Effector CD4-positive, alpha-beta T cell (primary cell): ENCODE measurements at regions not wholly inside any gene's neighbourhood (a gene's known extent, or its start where the extent isn't known, plus 50 kb on each side); places are given as distances from the start of the nearest gene placed in this dataset.
A peak's percentile ranks its signal among the peaks of the same experiment; 100 is the strongest.

ENCODE experiments used
- DNase-seq: peaks from one replicate; pipeline ENCODE4 v3.0.0-alpha.2; 2020

DNA sequence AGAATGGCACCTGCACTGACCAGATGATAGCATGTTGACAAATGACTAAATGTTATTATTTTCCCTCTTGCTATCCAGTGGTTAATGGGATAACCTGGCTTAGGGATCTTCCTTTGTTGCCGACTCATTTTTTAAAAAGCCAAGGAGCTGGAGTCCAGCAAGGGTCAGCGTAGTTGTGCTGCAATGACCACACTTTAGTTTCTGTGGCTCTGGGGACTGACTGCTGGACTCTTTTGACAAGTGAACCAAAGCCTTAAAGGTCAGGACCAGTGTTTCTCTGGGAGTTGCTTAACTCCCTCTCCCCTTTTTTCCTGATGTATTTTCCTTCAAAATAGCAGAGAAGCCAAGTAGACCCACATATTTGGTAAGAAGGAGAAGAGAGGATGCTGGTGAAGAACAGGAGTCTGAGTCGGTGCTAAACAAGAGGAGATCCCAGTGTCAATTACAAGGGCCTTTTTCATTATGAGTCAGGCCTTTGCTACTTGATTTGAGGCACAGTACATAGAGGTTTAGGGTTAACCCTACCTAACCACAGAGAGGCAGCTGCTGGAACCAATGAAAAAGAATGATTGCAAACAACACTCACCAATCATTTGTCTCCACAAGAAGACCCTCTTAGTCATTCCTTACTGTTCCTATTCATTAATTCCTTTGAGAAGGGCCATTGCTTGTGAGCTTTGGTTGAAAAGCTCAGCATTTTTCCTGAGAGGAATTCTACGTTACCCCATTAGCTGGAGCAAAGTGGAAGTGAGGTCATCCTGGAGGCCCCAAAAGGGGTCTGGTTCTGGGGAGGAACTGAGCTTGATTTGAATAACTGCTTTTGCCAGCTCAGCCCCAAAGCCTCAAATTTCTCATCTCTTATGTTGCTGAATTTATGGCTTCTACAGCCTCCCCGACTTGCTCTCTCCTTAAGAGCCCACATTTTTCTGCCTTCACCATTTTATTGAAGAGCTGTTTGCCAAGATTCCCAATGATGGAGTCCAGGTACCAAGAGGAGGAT is 137.6 kb upstream of the HNMT start:
- DNase-seq = no peak

DNA sequence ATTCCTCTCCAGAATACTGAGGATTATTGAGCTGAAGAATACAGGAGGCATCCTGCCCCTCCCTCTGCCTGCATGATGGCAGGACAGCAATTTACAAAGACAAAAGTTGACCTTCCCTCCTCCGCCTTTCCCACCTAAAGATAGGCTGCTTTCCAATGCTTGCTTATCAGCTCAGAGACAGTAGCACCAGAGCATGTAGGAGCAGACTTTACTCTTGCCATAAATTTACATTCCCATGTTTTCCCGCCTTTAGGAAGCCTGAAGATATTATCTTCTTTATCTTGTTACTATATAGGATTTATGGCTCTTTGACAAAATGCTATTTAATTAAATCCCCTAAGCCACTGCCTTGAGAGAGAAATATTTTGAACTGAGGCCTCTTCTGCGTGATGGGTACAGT is 135.6 kb upstream of the HNMT start:
- DNase-seq = no peak

DNA sequence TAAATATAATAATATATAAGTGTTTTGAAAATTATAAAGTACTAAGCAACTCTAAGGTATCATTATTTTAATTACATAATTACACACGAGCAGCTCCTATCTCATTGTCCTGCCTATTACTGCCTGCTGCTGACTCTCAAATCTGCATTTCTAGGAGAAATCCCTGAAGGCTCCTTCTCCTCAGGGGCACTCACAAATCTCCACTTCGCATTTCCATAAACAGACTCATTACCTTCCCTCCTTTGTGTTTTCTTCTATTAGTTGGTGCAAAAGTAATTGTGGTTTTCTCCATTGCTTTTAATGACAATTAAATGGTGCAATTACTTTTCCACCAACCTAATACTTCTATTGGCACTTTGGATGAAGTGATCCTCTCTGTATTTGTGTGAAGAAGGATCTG is 135.0 kb upstream of the HNMT start:
- no peak for DNase-seq

DNA sequence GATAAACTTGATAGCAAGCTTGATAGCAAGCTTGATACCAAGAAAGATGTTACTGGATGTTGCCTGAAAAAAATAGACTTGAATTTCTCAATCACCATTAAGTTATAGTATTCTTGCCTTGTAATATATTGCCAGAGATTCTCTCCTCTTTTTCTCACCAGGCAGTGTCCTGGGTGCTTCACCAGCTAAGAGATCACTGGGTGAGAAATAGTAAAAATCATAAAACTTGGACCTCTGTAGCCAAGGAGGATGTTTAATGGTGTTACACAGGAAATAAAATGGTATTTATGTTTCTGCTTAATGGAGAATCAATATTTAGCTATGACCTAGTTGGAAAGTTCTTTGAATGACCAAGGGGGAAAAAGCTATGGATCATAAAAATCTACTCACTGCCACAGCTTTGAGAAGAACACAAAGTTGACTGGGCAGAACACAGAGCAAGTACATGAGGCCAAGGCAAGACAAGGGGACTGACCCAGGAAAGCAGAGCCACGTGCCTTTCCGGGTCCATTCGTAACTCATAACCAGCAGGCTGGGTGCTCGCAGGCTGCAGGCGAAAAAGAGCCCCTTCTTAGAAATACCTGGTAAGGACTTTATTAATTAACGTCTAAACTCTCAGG is 129.4 kb upstream of the HNMT start:
- no peak for DNase-seq

DNA sequence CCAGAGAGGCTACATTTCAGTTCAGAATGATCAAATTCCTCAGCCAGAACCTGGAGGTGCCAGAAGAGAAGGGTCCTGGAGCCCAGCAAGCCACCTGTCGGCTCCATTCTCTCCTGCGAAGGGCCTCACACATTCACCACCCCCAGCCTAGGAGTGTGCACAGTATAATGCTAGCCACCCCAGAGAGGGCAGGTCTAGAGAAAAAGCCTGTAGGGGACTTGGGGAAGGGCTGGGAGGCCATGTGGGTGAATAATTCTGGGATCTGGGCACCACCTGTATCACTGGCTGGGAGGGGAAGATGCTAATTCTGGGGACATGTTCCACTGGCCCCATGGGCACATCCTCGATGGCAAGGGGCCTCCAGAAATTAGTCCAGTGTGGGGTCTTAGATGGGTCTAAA is 127.6 kb upstream of the HNMT start:
- DNase-seq = no peak

DNA sequence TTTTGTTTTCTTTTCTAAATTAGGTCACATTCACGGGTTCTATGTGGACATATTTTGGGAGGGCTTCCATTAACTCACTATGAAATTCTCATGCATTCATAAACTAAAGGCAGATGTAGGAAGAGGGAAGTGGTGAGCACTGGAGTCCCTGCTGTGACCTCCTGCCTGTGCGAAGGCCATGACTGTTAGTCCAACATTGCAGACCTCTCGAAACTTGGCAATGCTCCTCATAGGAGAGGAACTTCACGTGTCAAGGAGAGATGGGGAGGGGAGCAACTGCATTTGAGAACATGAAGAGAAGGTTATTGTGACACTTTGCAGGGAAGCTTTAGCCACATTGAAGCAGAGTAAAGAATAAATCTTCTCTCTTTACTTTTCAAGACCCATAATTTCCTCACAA is 126.4 kb upstream of the HNMT start:
- no peak for DNase-seq

DNA sequence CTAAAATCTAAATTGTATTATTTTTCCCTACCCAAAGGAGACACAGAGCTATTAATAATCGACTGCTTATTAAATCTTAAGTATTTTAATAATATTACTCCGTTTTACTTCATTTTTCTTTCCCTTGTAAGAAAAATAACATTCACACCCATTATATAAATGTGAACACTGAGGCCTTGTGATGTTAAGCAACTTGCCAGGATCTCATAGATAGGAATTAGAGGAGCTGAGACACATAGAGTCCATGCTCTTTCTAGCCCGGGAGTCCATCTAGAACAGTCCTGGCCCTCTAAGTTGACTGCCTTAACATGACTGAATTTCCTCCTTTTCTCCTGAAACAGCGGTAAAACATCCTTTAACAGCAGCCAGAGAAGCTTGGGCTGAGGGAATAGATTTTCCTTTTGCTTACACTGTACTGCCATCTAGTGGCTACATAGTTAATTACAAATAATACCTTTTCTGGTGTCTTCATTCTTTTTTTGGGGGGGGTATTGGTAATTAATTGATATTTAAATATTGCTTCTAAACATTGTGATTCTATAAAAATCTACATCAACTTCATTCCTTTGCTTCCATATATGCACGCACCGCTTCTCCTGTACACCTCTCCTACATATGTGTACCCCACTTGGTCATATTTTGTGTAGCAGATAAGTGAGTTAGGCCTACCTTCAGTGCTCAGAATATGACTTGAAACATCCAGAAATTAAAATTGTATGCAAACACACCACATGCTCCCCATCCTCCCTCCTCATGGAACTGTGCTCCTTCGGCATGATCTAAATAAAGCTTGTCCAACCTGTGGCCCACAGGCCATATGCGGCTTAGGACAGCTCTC is 125.8 kb upstream of the HNMT start:
- no peak for DNase-seq

DNA sequence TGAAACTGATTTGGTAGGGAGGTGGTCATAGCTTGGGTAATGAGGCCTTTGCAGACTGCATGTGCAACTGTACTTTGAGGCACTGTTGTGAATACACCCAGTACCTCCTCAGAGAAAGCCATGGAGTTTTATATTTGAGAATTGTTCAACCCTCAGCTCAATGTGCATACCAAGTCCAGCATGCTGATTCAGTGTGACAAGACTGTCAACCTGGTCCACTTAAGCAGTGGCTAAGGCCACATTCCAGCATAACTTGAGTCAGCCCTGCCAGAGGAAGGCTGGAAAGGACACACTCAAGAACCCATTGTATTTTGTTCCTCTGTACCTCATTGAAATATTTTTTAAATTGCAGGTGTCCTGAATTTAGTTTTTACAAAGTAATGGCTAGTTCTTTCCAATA is 121.8 kb upstream of the HNMT start:
- no peak for DNase-seq

DNA sequence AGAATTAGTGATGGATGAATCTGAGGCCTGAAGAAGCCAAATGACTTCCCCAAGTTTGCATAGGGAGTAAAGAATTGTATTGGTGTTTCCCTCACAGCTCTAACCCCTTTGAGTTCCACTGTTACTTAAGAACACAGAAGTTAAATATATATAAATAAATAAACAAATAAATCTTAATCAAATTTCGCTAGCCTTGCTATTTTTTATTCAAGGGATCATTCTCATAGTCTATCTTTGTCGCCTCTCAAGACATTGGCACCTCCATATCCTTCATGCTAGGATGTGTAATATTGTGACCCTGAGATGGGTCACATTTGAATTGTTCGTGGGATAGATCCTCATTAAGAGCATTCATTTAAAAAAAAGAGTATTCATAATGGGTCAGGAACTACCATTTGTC is 121.3 kb upstream of the HNMT start:
- no peak for DNase-seq

DNA sequence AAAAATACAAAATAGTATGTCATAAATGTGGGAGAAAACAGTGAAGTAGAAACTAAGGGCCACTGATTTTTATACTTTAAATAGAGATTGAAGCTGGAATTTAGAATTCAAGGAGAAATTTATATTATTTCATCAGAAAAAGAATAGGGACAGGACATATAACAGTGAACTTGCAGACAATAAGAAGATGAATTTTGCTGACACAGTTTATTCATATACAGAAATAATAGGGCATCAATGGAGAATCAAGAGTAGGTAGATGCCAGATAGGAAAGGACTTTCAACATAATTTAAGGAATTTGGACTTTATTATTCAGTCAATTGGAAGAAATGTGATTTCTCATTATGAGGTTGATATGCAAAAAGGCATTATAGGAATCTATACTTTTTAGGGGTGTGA is 118.9 kb upstream of the HNMT start:
- DNase-seq = no peak

DNA sequence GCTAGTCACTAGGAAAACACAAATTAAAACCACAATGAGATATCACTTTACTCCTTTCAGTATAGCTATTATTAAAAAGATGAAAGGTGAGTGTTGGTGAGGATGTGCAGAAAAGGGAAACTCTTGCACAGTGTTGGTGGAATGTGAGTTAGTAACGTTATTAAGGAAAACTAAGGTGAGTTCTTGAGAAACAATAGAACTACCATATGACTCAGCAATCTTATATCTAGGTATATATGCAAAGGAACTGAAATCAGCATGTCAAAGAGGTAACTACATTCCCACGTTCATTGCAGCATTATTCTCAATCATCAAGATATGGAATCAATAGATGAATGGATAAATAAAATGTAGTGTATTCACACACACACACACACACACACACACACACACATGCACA is 117.3 kb upstream of the HNMT start:
- no peak for DNase-seq

DNA sequence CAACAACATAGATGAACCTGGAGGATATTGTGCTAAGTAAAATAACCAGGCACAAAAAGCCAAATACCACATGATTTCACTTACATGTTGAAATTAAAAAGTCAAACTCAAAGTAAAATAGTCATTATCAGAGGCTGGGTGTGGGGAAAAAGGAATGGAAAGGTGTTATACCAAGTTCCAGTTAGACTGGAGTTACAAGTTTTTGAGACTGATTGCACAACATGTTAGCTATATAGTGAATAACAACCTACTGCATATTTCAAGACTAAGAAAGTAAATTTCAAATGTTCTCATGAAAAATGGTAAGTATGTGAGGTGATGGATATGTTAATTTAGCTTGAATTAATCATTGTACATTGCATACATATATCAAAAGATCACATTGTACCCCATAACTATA is 116.8 kb upstream of the HNMT start:
- DNase-seq = no peak

DNA sequence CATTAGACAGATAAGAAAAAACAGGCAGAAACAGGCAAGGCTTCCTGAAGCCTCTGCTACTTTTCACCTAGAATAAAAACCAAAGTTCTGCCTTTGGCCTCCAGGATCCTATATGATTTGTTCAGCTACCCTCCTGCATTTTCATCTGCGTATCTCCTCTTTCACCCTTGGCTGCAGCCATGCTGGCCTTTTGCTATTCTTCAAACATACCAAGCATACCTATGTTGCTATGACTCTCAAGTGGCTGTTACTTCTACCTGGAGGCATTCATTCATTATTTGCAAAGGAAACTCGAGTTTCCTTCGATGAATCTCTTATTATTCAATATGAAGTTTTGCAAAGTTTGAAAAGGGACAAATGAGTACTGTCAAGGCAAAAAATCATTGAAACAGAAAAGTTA is 106.4 kb upstream of the HNMT start:
- no peak for DNase-seq

DNA sequence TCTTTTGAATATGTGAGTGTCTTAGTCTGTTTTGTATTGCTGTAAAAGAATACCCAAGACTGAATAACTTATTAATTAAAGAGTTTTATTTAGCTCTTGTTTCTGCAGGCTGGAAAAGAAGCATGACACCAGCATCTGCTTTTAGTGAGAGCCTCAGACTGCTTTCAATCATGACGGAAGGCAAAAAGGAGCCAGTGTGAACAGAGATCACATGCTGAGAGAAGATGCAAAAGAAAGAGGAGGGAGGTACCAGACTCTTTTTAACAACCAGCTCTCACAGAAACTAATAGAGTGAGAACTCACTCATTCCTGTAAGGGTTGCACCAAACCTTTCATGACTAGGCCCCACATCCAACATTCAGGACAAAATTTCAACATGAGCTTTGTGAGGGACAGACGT is 101.6 kb upstream of the HNMT start:
- no peak for DNase-seq

DNA sequence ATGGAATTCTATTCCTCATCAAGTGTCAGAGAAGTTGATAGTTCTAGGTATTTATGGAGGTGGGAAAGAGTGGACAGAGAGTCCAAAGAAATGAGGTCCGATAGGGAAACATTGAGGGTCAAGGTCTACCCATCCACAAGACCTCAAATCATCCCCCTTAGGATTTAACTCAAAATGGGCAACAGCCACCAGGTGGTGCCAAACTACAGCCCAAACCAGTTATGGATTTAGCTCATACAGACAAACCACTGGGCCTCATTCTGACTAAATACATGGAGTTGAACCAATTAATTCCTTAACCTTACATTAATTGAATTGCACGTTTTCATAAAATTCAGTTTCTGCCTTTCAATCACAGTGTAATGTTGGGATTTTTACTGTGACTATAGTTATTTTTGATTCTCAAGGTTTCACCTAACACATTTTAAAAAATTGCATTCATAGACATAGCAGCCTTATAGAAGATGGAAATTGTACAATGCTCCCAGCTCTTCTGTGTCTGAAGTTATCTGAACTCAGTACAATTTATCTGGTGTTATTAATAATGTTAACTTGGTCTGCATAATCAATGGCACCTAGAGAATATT is 98.2 kb upstream of the HNMT start:
- peak; percentile 24 for DNase-seq

DNA sequence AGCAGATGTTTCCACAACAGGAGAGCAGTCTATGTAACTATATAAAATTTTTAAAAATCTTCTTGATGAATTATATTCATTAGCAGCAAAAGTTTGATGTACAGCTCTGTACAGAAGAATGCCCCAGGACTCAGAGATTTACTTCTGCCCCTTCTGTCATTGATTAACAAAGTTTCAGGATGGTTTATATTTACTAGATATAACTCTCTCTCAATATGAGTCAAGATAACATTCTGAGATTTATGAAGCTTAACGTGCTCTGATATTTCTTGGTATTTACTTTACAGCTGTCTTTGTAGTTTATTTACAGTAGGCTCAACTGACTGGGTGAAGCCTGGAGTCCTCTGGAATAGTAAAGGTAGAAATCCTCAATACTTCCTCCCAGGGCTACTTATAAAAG is 93.6 kb upstream of the HNMT start:
- no peak for DNase-seq

DNA sequence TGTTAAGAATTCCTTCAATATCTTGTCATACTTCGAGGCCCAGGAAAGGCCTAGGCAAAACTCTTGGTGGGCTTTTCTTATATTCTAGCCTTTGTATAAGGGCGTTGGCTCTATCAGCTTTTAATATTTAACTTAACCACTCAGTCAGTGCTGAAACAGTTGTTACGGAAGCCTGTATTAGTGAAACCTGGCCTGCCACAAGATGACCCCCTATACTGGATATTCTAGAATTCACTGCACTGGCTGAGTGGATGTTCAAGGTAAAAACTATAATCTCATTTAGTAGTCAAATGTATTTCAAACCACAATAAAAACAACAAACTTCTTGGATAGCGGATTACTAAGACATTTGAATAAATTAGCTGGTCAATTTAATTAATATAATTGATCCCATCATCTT is 91.7 kb upstream of the HNMT start:
- DNase-seq = no peak

DNA sequence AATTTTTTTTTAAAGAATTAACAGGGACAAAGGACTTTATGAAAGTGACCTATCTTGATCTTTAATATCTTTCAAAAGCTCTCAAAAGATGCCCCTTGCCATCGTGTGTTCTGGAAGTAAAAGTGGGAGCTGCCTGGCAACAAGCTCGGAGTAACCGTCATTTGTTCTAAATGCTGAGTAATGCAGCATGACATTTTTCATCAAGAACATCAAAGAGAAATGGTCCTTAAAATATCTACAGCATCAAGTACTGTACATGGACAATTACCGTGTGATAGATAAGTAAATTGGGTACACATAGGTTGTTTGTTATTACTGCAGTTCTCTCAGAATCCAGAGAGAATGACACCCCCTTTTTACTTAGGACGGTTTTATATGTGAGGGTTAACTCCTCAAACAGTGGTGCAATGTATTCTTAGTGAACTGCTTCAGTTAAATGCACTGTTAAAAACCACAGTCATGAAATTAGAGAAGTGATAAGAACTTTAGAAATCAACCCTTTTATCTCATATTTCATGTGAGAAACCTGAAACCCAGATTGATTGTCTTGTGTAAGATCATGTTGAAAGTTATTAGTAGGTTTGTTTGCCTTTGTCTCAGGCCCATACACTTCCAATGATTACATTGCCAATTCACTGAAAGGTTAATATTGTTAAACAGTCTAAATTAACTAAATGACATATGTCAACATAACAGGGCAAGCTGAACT is 90.6 kb upstream of the HNMT start:
- no peak for DNase-seq

DNA sequence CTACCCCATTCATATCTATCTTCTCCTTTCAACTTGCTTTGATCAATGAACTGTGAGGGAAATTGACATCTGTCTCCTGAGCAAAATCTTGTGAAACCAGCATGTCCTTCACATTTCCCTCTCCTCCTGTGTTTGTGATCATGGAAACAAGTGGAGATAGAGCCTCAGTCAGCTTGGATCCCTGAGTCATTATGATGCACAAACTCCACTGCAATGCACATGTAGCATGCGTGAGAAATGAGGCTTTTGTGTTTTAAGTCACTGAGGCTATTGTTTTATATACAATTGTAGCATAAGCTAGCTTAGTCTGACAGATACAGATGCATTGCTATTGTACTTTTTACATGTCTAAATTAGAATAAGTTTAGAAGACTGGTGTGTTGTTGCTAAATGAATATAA is 85.2 kb upstream of the HNMT start:
- no peak for DNase-seq

DNA sequence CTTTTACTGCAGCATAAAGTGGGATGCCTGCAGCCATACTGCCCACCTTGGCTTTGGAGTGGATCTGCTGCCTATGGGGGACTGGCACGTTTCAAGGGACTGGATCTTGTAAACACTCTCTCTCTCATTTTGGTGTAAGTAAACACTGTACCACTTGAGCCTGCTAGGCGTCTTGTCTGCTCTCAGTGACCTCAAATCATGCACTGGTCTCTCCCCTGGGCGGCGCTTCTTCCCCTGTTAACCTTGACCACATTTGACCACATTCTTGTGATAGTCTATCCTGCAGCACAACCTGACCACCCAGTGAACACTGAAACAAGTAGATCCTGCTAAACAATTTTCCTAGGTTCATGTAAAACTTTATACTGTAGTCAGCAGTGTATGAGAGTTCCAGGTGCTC is 82.6 kb upstream of the HNMT start:
- DNase-seq = no peak

DNA sequence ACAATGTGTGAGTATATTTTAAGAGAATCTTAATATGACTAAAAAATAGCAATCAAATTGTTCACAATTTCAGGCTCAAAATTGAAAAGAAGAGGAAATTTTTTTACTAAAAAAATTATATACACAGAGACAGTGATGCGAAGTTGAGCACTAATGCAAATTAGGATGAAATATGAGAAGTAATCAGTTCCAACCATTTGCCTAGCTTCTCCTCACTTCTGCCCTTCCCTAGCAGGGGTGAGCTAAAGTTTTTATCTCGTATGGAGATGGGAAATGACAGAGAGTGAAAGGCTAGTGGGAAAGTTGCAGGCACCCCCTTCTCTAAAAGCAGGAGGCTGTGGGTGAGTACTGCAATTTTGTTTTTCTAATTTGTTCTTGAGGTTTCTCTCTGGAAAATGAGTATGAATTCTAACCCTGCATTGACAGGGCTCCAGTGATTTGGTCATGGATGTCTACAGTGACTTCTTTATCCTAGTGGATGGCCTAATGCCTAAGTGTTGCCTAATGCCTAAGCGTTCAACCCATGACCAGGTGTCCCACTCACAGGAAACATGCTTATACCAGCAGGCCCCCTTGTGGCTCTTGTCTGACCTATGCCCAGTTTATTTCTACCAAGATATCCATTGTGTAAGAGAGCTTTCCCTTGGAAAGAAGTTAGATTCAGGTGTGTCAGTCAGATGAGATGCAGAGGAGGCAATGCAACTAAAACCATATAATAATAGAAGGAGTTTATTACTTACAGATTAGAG is 78.0 kb upstream of the HNMT start:
- no peak for DNase-seq

DNA sequence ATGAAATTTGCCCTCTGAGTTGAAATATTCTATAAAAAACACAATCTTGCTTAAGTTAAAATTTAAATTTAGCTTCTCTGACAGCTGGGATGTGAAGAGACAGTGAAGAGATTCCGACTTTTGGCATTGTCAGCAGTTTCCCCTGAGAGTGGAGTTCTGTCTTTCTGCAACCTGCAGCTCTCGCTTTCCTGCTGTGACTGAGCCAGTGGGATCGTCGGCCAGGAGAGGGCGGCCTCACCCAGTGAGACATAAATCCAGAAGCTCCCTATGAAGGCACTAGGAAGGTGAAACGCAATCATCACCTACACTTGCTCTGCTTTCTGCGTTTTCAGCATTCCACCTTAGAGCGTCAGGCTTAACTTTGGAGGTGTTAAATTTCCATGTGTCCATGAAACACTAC is 75.4 kb upstream of the HNMT start:
- no peak for DNase-seq
